GM21786 (cell line): ENCODE measurements at regions not wholly inside any gene's neighbourhood (a gene's known extent, or its start where the extent isn't known, plus 50 kb on each side); places are given as distances from the start of the nearest gene placed in this dataset.

Experiments
- ATAC-seq: cut with Tn5 transposase; IDR thresholded peaks from one replicate; pipeline ENCODE4 v1.9.1; 2021; ENCODE audit not compliant: unreplicated experiment

DNA sequence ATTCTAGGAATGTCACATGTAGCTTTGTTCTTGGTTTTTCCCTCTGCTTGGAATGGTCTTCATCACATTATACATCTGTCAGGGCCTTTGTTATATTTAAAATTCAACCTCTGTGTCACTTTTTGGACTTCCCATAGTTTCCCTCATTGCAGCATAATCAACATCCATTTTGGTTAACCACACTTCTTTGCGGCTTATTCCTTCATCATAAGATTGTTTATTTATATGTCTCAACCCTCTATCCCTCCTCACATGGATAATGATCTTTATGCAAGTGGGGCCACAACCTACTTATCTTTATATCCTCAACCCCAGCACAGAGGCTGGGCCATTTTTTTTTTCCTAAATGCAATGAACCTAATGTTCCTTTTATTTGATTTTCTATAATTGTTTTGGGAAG lies 260.0 kb upstream of the THBS1 start:
- no peak for ATAC-seq

DNA sequence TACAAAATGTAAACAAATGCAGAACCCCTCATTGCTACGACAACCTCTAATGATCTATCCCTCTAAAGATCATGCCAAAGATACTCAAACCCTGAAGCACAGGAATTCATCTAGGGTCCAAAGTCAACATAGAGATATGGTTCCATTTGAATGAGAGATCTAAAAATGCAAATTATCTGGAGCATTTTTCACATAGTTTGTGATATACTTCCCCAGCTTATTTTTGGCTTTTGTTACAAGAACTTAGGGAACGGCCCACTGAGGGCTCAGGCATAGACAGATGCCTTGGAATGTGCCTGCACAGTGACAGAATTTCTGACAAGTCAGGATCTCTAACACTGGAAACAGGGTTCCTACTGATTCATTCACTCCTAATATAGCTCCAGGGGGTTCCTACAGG lies 258.9 kb upstream of the THBS1 start:
- ATAC-seq = no peak

DNA sequence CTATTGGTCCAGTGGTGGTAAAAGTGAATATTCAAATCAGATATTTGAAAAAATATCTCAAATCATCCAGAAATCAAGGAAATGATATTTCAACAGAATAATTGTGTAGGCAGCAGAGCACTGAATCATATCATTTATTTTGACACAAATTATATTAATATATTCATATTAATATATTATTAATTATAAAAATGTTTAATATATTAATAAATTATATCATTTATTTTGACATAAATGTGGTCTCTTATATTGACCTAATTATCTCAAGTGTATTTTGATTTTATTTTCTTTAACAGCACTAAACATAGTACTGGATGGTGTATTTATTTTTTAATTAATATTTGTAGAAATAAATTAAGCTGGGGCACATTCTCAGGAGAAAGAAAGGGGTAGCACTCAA lies 257.7 kb upstream of the THBS1 start:
- no peak for ATAC-seq

GRCh38 chr15:39323706-39324105 lies 257.2 kb upstream of the THBS1 start:
- ATAC-seq = no peak

DNA sequence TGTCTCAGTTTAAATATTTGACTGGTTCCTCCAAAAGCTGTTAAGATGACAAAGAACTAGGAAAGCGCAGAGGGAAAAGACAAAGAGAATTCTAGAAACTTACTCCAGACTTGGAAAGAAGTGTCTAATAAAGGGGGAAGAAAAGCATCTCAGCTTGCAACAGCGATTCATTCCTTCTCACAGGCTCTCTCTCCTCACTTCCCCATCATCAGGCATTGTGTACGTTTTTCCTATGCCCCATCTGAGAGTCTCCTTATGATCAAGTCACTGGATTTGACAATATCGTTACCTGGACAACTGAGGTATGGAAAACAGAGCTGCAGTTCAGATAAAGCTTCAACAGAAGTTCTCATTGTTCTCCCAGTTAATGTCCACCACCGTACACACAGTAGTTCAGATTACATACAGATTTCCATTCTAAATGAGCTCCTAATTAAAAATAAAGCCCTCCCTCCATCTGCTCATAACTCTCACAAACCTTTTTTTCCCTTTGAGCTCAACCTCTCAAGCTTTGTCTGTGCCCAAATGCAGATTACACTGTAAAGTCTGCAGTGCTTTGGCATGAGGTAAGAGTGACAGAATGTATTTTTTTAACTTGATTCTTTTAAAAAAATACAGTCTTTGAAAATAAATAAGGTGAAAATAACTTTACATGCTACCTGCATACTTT lies 254.4 kb upstream of the THBS1 start:
- ATAC-seq = no peak

DNA sequence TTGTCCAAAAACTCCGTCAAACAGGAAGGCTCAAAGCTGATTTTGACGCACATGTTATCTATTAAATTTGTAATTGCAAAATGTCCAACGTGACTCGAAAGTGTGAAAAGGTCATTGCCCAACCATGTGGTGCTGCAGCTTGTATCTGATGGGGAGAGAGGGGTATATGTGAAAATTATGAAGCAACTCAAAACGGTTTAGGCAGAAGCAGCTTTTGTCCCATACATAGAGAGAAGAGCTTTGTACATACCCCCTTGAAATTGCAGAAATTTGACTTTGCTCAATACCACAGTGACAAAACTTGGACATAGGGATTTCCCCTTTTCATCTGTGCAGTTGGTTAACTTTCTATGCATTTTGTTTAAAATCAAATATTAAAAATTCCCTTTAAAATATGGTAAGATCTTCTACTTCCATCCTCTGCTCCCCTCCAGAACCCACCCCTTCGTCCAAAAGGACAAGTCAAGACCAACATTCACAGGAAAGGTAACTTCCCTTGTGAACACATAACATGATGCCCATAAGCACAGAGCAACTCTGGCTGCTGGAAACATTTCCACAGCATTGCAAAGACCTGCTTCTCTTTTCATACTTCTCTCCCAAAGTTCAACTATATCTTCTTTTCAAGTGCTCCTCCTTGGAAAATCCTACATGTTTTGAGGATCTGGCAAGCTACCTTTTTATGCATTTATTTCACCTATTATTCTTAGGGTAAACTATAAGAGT lies 253.7 kb upstream of the THBS1 start:
- no peak for ATAC-seq

DNA sequence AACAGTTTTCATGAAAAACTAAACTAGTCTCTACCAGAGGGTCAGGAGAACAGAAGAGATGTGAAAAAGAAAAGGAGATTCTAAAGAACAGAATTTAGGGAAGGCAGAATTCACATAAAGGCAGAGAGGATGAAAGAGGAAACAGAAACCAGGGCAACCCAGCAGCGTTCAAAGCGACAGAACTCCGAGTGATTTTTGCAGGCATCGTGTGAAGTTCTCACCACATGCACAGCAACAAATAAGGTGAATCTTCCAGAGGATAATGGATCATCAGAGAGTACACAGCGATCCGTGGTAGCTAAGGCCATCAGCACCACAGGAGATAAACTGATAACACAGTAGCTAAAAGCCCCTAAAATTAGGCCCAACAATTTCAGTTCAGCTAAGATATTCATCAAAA lies 250.8 kb upstream of the THBS1 start:
- ATAC-seq = no peak

DNA sequence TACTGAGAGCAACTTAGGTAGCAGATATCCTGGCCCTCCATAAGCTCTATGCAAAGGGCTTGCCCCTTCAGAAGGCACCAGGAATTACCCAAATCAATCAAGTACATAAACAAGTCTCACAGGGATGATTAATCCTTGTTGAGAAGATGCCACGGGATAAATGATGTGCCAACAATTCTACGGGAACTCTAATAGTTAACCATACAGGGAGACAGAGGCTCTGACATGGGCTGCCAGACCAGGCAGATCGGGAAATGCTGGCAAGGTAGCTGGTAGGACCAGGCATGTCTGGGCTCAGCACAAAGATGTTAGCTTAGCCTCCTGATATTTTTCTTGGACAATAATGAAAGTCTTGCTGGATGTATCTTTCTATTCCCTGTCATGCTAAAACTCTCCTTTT lies 249.3 kb upstream of the THBS1 start:
- ATAC-seq = no peak

GRCh38 chr15:39332846-39333245 lies 248.0 kb upstream of the THBS1 start:
- no peak for ATAC-seq

DNA sequence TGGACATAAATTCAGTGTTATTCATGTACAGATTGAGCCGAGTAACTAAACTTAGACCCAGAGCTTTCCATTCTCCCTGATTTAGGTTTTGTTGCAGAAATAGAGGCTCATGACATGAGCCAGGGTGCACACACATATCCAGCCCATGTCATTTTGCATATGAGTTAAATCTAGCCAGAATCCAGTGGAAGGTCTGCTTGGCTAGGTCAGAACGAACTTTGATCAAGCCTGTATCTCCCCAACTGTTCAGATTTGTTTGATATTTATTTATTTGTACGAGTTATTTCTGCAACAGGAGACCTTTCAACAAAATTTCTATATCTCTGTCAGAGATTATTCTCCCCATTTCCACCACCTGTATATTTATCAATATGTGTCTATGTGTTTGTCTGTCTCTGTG lies 247.5 kb upstream of the THBS1 start:
- ATAC-seq = no peak

DNA sequence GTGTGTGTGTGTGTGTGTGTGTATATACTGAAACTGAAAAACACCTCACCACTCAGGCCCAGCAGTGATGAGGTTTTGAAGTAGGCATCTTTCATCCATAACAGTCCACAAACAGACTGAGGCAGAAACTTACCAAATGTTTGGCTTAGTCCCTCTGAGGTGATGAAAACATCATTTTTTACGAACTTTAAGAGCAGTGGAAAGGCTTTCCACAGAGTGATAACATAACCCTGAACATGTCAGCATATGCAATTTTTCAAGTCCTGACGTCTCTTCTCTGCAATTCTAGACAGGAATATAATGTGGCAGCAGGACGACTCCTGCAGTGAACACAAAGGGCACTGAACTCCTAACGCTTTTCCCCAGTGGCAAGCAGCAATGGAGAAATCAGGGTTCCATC lies 247.0 kb upstream of the THBS1 start:
- no peak for ATAC-seq

GRCh38 chr15:39336926-39337325 lies 244.0 kb upstream of the THBS1 start:
- no peak for ATAC-seq

DNA sequence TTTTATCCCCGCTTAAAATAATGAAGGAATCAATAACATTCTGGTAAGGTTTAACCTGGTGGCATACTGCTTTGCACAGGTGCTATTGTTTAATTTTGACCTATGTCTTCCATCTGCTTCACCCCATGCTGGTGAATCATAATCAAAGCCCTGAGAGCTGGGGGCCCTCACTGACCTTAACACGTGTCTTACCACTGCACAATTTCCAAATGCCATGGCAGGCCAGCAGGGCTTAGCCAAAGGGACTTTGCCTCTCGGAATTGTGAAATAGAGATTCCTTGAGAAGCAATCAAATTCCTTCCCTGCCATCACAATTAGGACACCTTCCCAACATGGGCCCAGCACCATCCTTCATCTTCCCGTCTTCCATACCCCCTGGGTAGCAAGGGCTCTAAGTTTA lies 242.6 kb upstream of the THBS1 start:
- ATAC-seq = no peak

GRCh38 chr15:39340903-39341645 lies 239.8 kb upstream of the THBS1 start:
- no peak for ATAC-seq

- ATAC-seq = no peak
Measured at GRCh38 chr15:39344662-39345141, 236.2 kb upstream of the THBS1 start.

- no peak for ATAC-seq
Measured at GRCh38 chr15:39345176-39345575, 235.7 kb upstream of the THBS1 start.

DNA sequence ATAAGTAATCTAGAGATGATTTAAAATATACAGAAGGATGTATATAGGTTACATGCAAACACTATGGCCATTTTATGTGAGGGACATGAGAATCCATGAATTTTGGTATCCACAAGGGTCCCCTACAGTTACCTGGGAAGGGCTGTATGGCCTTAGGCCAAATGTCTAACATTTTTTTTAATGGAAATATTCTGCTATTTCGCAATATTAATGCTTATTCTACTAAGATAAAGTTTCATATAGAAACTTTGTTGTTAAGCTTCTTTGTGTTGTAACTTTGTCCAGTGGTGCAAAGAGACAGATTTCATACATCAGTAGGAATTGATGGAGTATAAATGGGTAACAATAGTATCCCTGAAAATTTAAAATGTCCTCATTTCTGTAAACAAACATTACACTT lies 233.4 kb upstream of the THBS1 start:
- no peak for ATAC-seq

DNA sequence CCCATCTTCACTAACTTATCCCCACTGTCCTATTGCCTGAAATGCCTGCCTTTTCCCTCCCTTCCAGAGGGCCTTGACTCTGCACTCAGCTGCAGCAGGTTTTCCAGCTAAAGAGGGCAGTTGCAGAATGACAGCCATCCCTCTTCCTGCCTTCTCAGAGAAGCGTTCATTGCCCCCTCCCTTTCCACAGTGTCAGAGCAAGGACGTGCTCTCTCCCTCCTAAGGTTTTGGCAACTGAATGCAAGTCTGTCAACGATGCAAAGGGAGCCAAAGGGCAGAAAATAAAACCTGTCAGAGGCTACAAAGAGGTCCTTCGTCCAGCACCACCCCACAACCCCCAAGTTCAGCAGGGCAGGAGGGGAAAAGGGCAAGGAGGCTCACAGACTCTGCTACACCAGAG lies 230.1 kb upstream of the THBS1 start:
- no peak for ATAC-seq

DNA sequence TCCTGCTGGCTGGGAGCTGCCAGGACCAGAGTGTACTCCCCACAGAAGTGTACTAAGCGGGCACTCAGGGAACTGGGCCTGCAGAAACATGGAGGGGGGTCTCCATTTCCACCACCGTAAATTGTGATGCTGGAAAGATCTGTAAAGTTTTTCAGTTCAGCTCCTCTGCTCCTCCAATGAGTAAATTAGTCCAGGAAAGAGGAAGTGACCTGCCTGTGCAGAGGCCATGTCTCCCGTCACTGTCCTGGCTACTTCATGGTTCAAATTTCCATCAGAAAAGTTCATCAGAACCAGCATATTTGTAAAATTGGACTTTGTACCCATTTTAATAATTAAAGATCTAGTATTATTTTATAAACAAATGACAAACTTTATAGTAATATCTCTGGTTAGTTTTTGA lies 226.7 kb upstream of the THBS1 start:
- ATAC-seq = no peak

- ATAC-seq = no peak
Measured at GRCh38 chr15:39357480-39358268, 223.2 kb upstream of the THBS1 start.

DNA sequence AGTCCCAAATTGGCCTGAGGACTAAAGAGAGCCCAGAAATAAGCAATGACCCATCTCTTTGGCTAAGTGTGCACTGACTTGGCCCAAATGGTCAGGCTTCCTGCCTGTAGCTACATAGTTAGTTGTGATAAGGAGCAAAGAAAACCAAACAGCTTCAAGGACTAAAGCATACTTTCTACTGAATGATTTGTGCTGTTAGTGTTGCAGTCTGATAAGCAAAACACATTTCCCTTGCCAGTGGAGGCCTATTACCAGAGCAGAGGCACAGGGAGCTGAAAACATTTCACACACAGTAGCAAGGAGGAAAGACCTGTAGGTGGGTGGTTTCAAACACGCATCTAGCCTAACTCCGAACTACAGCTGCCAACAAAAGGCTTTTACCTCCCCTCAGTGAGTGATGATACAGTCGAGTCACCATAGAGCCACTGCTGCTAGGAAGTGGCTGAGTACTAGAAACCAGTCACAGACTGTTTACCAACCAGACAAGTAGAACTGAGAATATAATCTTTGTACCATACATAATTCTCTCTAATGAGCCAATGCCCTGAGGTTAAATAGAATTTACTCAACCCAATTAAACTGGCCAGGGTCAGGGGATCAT lies 222.3 kb upstream of the THBS1 start:
- no peak for ATAC-seq
